Epithelial cell of prostate (primary cell): ENCODE measurements at regions not wholly inside any gene's neighbourhood (a gene's known extent, or its start where the extent isn't known, plus 50 kb on each side); places are given as distances from the start of the nearest gene placed in this dataset.

Experiments used
- DNase-seq: peaks from one replicate; pipeline ENCODE4 v3.0.0-alpha.2; 2011; ENCODE audit warnings: low read depth, low spot score
- H3K27ac ChIP-seq: fragments of 450-650 bp; 2 replicates; pipeline ENCODE4 v1.5.1; 2017; ENCODE audit warnings: mild to moderate bottlenecking

DNA sequence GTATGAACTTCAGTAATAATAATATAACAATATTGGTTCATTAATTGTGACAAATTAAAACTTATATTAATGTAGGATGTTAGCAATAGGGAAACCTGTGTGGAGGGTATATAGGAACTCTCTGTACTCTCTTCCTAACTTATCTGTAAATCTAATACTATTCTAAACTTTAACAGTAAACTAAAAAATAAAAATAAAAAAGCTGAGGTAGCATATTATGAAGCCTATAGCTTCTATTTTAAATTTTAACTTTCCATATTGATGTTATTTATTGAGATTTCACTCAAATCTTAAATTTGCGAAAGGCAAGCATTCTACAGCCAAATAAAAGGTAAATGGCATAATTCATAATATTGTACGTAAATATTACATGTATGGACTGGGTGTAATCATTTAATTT lies 326.4 kb downstream of the MEI4 start:
- no peak overlapping the region for H3K27ac ChIP-seq
- DNase-seq = no peak

DNA sequence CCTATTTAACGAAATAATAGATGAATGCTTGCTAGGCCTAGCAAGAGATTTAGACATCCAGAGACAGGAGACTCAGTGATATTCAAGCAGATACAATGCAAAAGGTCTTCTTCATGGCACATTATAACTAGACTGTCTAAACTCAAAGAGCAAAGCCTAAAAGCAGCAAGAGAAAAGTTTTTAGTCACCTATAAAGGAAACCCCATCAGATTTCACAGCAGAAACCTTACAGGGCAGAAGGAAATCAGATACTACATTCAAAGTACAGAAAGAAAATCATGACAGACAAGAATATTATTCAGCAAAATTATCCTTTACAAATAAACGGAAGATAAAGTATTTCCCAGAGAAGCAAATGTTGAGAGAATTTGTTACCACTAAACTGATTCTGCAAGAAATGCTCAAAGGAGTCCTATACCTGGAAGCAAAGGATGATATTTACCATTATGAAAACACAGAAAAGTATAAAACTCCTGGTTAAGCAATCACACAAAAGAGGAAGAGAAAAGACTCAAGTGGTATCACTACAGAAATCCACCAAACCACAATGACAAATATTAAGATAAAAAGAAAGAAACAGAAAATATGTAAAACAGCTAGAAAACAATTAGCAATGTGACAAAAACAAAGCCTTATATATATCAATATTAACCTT lies 333.7 kb downstream of the MEI4 start:
- DNase-seq = no peak

DNA sequence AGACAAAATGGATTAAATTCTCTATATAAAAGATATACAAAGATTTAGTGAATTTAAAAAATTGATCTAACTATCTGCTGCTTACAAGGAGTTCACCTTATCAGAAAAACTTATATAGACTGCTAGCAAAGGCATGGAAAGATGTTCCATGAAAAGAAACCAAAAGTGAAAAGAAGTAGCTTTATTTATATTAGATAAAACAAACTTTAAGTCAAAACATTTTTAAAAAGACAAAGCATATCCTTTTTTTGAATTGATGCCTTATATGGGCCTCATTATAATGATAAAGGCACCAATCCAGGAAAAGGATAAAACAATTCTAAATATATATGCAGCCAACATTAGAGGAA lies 334.2 kb downstream of the MEI4 start:
- H3K27ac ChIP-seq = no peak overlapping the region

More for the DNA sequence above, 333.7 kb downstream of the MEI4 start:
- H3K27ac ChIP-seq = no peak overlapping the region

DNA sequence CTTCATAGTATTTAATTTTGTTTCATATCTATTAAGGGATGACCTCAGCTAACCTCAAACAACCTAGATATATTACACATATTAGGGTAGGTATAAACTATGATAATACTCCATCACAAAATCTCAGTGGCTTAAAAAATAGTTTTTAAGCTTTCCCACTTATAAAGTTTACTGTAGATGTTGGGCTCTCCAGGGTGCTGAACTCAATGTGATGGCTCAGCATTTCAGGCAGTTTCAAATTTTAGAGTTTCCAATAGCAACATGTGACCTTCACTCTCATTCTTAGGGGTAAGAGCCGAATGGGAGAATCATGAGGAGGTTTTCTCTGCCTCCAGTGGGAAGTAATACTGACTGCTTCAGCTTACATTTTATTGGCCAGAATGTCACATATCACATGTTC lies 357.3 kb downstream of the MEI4 start:
- DNase-seq = no peak
- no peak overlapping the region for H3K27ac ChIP-seq

More for the DNA sequence above, 334.2 kb downstream of the MEI4 start:
- no peak for DNase-seq

DNA sequence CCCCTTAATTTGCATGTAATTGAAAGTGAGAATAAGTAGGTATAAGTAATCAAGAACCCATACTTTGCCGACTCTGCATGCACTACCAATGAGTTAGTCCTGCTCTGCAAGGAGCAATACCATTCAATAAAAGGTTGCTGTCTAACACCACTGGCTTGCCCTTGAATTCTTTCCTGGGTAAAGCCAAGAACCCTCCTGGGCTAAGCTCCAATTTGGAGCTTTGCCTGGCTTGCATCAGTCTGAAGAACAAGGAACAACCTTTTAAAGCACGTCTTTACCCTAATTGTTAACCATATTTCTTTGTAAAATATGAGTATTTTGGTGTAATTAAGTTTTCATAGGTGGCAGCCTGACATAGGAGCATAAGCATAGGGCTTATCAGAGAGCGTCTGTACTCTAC lies 367.7 kb downstream of the MEI4 start:
- DNase-seq = no peak

DNA sequence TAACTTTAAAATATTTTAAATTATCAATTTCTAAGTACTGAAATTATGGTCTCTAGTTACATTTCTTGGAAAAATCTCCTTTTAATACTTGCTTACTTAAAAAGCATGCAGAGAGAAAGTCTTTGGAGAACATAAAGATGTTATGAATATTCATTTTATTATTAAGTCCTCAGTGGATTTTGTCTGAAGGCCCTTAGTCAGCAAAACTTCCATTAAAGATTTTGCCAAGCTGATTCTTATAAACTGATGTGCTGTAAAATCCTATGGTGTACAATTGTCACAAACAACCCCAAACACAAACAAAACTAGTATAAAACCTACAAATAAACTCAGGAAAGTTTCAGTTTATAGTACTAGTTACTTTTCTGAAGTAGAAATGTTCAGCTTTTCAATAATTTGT lies 372.7 kb downstream of the MEI4 start:
- no peak for DNase-seq

More for the DNA sequence above, 367.7 kb downstream of the MEI4 start:
- no peak overlapping the region for H3K27ac ChIP-seq

DNA sequence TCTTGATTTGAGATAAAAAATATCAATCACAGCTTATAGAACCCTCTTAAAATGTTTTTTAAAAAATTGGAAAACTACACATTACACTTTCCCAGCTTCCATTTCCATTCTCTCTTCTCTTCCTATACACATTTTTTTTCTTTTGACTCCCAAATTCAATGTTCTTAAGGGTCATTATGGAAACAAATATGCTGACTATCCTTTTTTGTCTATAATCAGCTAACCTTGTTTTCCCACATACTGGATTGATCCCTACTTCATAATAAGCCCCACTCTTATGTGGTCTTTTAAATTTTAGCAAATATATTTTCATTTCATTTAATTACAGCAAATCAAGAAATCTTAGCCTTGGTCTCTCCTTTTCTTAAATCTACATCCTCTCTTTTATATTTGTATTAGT lies 378.4 kb downstream of the MEI4 start:
- no peak for DNase-seq
- H3K27ac ChIP-seq = no peak overlapping the region

More for the DNA sequence above, 372.7 kb downstream of the MEI4 start:
- H3K27ac ChIP-seq = no peak overlapping the region

DNA sequence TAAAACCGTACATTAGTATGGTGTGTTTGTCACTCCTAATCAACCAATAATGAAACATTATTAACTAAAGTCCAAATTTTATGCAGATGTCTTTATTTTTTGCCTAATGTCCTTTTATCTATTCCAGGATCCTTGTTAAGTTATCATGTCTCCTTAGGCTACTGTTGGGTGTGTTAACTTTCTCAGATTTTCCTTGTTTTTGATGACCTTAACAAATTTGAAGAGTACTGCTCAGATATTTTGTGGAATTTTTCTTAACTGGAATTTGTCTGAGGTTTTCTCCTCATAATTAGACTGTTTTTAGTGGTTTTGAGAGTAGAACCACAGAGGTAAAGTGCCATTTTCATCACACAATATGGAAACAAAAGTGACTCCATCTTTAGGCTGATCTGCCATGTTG lies 406.3 kb downstream of the MEI4 start:
- no peak for DNase-seq
- no peak overlapping the region for H3K27ac ChIP-seq

DNA sequence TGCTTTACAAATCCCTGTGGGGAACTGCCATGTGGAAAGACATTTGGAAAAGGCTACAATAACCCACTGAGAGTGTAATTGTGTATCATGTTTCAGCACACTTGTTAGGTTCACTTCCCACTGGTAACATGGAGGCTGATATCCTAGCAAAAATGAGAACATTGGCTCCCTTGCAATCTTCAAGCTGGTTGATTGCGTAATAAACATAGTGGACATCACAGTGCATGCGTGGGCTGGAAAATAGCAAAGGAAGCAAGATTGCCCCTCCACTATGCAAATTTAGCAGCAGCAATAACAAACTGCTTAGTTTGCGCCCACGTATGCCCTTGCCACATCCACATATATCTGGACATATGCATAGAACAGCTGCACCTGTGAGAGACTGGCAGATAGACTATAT lies 410.2 kb downstream of the MEI4 start:
- H3K27ac ChIP-seq = no peak overlapping the region
- no peak for DNase-seq

DNA sequence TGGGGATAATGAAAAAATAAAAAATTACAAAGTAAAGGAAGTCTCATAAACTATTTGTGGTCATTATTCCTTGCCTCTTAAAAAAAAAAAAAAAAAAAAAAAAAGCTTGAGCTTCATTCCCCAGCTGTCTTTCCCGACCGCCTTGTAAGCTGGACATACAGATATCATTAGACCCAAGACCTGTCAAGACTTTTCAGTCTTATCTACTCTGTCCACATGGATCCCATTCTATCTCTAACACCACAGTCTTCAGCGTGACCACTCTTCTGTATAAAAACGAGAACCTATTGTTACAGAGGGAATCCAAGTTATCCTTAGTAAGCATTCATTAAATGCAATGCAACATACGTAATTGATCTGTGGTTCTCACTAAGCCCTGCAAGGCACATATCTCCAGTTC lies 423.5 kb downstream of the MEI4 start:
- DNase-seq = no peak
- H3K27ac ChIP-seq = no peak overlapping the region

DNA sequence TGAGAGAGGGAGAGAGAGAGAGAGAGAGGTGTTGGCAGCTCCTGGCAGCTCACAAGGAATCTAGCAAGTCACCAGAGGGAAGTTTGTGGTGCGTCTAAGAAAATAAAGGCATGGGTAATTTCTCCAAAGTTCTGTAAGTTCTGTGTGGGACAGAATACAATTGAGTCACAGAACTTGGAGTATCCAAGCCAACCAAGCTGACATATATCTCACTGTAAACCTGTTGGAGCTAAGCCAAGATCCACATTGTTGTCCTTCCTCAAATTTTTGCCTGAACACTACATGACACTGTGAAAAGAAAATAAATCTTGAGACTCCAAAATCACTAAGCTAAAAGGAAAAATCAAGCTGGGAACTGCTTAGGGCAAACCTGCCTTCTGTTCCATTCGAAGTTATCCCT lies 436.7 kb downstream of the MEI4 start:
- no peak overlapping the region for H3K27ac ChIP-seq
- no peak for DNase-seq

DNA sequence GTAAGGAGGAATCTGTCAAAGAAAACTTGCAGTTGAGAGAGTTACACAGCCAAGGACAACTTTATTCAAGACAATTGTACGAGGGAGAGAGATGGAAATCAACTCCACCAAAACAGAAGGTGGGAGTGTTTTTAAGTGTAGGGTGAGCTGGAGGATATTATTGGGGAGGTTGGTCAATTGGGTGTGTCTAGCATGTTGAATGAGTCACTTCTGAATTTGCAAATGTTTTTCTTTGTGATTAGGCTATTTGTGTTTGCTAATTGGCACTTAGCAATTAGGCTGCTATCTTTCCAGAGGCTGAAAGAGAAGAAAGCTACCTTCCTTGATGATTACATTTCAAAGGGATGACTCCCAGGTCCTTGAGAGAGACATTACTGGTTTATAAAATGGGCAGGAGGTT lies 441.1 kb downstream of the MEI4 start:
- no peak overlapping the region for H3K27ac ChIP-seq

DNA sequence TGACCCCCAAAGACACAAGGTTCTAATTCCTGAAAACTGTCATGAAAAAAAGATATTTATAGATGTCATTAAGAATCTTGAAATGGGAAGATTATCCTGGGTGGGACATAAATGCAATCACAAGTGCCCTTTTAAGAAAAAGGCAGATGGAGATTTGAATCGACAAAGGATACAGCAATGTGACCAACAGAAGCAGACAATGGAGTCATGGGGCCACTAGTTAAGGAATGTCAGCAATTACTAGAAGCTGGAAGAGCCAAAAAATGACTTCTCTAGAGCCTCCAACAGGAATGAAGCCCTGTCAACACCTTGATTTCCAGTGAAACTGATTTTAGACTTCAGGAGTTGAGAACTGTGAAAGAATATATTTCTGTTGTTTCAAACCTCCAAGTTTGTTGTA lies 448.5 kb downstream of the MEI4 start:
- no peak overlapping the region for H3K27ac ChIP-seq
- no peak for DNase-seq

More for the DNA sequence above, 441.1 kb downstream of the MEI4 start:
- no peak for DNase-seq

DNA sequence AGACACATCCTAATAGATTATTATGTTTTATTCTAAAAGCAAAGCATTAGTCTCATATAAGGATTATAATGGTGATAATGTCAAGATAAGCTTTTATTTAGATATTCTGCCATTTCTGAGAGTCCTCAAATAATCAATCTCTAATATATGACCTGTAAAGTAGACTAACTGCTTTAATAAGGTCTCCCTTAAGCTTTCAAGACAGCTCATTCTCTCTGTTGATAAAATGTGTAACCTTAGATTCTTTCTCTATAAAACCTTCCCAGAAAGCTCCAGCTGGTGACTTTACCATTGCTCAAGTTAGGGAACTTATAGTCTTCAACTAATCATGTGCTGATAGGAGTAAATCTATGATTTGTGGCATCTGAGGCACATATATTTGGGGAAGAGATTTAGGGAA lies 457.8 kb downstream of the MEI4 start:
- no peak overlapping the region for H3K27ac ChIP-seq
- no peak for DNase-seq

DNA sequence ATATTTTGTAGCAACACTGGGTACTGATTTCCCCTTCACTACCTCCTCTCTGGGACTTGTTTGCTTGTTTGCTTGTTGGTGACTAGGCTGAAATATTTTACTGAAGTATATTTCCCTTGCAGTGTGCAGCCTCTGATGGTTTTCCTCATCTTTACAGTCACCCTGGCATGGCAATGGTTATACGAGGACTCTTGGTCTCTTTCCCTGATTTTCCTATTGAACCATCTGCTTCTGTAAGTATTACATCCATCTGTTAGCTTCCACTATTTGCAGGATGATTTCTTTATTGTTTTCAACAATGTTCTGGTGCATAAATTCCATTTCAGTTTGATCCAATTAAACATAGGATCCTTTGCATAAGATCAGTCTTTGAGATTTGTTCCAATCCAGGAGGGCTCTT lies 465.1 kb downstream of the MEI4 start:
- no peak for DNase-seq
- no peak overlapping the region for H3K27ac ChIP-seq

DNA sequence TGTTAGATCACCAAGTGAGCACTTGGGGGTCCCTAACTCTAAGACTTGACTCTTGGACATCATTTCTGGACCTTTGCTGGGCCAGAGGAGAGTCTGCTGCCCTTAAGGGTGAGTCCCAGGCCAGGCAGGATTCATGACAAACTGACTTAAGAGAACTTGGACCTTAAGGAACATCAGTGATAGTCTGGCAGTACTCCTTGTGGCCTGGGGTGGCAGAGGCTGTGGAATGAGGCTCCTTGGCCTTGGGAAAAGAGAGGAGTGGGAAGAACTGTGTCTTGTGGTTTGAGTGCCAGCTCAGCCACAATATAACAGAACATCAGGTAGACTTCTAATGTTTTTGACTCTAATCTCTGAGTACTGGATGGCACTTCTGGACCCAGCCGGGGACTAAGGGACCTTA lies 478.7 kb downstream of the MEI4 start:
- no peak for DNase-seq
- H3K27ac ChIP-seq = no peak overlapping the region

DNA sequence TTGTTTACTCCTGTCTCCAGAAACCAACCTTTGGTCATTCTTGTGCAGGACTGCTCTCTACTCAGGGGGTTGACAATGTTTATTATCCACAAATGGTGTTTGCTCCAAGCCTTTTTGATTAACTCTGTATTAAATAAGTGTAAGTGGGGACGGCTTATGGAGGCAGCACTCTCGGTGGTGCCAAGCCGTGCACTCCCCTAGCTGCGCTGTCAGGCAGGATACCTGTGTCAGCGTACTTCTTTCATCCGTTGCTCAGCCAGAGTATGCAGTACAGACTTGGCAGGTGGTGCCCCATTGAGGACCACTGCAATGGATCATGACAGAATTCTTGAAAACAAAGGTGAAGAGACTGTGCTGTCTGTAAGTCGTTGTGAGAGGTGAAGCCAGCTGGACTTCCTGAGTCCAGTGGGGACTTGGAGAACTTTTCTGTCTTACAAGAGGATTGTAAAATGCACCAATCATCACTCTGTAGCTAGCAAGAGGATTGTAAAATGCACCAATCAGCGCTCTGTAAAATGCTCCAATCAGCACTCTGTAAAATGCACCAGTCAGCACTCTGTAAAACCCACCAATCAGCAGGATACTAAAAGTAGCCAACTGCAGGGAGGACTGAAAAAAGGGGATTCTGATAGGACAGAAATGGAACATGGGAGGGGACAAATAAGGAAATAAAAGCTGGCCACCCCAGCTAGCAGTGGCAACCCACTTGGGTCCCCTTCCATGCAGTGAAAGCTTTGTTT lies 480.0 kb downstream of the MEI4 start:
- DNase-seq = no peak

DNA sequence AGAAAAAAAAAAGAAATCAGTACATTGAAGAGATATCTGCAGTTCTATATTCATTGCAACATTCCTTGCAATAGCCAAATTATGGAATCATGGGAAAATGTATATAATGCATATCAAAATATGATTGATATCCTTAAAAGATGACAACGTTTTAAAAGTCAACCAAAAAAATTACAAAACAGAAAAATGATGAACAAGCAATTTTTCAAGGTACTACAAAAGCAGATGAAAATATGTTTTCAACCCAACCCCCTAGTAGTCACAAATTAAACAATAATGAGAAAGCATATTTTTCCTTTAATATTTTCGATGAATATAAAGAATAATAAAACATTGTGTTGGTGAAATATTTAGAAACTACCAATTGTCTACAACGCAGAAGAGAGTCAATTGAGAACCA lies 497.6 kb downstream of the MEI4 start:
- DNase-seq = no peak
- H3K27ac ChIP-seq = no peak overlapping the region

More for the DNA sequence above, 480.0 kb downstream of the MEI4 start:
- no peak overlapping the region for H3K27ac ChIP-seq

DNA sequence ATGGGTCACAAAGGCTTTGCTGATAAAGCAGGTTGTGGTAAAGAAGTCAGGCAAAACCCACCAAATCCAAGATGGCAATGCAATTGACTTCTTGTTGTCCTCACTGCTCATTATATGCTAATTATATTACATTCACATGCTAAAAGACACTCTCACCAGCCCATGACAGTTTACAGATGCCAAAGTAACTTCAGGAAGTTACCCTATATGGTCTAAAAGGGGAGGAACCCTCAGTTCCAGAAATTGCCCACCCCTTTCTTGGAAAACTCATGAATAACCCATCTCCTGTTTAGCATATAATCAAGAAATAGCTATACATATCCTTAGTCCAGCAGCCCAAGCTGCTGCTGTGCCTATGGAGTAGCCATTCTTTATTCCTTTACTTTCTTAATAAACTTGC lies 501.1 kb downstream of the MEI4 start:
- no peak overlapping the region for H3K27ac ChIP-seq
- no peak for DNase-seq

DNA sequence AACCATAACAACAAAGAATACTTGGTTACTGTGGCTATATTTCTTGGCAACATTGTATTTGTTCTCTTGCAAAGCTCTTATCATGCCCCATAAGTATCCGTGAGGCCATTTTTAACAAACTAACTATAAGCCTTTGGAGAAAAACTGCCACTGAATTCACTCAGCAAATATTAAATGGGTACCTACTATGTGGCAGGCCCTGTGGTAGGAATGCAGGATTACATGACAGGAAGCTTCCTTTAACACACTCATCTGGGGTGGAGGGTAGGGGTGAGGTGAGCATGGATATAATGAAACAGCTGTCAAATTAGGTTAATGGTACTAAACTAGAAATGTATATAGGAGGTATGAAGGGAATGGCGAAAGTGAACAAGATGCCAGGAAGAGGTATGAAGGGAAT lies 504.8 kb downstream of the MEI4 start:
- DNase-seq = no peak

DNA sequence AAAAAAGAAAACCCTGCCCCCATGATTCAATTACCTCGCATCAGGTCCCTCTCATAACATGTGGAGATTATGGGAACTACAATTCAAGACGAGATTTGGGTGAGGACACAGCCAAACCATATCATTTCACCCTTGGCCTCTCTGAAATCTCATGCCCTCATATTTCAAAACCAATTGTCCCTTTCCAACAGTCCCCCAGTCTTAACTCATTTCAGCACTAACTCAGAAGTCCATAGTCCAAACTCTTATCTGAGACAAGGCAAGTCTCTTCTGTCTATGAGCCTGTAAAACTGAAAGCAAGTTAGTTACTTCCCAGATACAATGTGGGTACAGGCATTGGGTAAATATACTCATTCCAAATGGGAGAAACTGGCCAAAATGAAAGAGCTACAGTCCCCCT lies 536.1 kb downstream of the MEI4 start:
- H3K27ac ChIP-seq = no peak overlapping the region
- DNase-seq = no peak

More for the DNA sequence above, 504.8 kb downstream of the MEI4 start:
- H3K27ac ChIP-seq = no peak overlapping the region

DNA sequence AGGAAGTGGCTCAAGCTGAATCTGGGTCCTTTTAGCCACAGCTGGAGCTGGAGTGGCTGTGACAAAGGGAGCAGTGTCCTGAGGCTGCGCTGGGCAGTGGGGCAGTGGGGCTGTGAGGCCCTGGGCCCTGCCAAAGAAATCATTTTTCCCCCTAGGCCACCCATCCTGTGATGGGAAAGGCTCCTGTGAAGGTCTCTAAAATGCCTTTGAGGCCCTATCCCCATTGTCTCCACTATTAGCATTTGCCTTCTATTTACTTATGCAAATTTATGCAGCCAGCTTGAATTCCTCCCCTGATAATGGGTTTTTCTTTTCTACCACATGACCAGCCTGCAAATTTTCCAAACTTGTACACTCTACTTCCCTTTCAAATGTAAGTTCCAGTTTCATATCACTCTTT lies 539.2 kb downstream of the MEI4 start:
- DNase-seq = no peak
- H3K27ac ChIP-seq = no peak overlapping the region
